ENCODE measurements at regions not wholly inside any gene's neighbourhood (a gene's known extent, or its start where the extent isn't known, plus 50 kb on each side); places are given as distances from the start of the nearest gene placed in this dataset.

DNA sequence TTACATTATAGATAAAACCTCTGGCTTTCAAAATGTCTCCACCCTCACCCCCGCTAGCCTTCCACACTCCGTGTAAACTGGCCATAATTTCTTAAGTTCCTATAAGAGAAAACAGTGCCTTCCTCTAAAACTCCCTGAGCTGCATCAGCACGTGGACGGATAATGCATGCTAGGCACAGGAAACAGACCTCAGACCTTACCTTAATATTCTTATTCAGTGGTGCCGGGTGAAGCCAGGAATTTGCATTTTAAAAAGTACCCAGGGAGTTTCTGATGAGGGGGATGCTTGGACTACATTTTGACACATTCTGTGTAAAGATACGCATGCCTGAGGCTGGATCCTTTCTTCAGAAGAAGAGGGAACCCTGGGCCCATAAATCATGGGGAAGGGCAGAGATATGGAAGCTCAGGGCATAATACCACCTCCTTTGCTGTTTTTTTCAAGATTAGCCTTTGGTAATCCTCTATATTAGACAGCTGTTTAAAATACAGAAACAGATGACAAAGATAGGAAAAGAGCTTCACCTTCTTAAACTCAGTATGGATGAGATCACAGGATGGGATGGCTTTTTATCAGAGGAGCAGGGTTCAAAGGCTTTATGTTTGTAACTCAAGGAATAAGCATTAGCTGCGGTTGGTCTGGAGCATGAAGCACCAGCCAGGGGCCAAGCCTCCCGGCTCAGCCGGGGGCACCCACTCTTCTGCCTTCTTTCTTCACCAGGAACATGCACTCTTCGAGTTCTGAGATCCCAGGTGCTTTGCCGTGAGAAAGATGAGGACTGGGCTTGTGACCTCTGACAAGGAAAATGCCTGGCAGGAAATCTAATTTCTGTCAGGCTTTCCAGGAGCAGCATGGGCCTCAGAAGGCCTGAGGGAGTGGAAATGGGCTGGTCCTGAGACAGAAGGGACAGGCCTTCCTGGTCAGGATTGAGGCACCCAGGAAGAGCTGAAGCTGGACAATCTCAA lies 218.1 kb upstream of the SOX4 start:
- DNase-seq (ENCODE audit: low spot score), result peak; percentile 94

DNA sequence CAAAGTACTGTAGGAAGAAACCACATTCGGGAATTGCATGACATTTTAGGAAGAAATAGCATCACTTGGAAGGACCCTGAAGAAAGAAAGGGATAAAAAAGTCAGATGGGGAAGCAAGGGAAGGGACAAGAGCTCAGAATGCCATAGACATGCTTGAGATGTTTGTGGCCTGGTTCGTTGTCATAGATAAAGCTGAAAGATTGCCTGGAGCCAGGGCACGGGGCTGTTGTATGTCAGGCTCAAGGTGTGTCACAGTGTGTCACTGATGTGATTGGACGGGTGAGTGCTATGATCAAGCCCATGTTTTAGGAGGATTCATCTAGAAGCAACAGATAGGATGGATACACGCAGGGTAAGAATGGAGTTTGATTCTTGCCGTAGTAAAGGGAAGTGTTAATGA lies 216.2 kb upstream of the SOX4 start:
- DNase-seq (ENCODE audit: low spot score), result no peak

DNA sequence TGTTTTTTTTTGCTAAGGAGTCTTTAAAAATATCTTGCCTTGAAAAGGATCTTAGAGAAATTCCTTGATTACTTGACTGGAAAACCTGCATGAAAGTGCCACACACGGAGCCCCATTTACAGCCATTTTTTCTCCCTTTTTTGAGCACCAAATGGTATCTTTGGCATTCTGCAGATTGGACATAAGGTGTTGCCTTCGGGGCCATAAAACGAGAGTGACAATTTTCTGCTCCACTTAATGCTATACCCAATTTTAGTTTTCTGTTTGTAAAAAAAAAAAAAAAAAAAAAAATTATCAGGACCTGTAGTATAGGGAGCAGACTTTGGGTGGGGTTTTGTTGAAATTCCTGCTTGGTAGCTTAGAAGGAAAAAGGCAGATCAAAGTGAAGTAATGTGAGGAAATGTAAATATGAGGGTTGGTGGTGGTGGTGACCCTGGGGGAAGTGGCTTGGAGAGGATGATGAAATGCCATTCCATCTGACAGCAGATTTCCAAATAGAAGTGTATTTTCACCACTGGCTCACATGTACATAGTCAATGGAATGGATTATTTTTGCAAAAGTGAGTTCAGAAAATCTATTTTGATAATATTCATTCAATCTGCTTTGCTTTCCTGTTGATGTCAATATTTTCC lies 212.1 kb upstream of the SOX4 start:
- DNase-seq (ENCODE audit: low spot score), result no peak

DNA sequence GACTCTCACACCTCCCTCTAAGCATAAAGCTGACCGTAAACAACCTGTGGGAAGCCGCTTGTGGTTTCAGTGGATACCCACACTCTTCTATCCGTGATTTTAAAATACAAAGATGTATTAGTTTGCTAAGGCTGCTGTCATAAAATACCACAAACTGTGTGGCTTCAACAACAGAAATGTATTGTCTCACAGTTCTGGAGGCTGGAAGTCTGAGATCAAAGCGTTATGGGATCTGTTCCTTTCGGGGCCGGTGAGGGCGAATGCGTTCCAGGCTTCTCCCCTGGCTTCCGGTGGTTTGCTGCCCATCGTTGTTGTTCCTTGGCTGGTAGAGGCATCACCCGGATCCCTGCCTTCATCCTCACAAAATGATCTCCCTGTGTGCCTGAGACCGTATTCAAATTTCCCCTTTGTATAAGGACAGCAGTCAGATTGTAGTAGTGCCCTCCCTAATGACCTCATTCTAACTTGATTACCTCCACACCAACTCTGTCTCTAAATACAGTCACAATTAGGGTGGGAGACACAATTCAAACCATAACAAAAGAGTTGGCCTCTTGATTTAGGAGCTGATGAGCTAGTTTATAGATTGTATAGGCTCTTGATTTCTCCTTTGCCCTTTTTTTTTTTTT lies 210.6 kb upstream of the SOX4 start:
- no peak for DNase-seq (ENCODE audit: low spot score)

DNA sequence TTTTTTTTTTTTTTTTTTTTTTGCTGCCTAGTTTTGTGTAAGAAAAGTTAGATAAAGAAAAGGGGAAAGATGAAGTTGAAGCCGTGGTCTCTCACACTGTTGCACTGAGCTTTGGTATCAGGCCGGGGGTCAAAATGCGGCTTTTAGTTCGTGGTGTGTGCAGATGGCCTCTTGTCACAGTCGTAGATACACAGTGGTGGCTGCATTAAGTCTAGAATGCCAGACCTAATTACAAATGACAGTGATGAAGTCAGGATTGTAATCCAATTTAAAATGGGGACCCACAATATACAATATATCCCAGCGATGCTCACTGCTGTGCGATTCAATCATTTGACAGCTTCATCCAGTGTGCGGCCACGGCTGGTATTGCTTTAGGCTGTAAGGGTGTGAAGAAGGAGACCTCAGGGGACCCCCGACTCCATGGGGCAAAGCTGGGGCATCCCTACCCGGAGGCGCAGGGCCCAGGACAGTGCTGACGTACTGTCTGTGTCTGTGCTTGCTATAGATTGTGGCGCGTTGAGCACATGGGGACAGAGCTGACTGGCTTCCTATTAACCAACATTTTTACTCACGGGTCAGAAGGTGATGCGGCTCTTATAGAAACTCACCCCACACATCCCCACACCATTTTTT lies 210.0 kb upstream of the SOX4 start:
- no peak for DNase-seq (ENCODE audit: low spot score)

DNA sequence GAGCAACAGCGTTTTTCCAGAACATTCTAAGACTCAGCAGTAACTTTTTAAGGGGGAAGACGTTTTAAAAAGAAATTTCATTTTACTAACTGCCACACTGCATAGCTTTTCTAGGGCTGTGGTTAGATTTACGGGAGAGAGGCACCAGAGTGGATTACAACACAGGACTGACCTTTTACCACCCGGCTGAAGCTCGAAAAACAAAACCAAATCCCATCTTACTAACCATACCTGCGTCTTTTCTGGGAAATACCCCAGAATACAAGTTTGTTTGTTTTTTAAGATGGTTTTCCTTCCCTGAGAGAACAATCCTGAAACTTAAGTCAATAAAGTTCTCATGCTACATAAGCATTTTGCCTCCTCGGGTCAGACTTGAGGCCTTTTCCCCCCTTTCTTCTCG lies 209.3 kb upstream of the SOX4 start:
- peak; percentile 27 for DNase-seq (ENCODE audit: low spot score)

DNA sequence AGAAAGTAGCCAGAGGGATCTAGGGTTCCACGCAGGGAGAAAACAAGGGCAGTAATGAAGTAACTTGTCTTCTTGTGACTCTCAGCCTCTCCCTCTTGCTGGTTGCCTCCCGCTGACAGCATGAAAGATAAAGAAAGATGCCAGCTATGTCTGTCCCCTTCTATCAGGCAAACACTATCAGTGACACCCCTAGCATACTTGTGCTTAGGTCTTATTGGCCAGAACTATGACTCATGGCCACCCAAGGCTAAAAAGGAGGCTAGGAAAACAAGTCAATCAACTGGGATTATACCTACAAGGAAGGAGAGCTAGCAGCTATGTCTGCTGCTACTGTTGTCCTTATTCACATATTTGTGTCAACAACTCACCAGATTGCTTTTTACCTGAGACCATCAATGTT lies 206.8 kb upstream of the SOX4 start:
- DNase-seq (ENCODE audit: low spot score), result no peak

DNA sequence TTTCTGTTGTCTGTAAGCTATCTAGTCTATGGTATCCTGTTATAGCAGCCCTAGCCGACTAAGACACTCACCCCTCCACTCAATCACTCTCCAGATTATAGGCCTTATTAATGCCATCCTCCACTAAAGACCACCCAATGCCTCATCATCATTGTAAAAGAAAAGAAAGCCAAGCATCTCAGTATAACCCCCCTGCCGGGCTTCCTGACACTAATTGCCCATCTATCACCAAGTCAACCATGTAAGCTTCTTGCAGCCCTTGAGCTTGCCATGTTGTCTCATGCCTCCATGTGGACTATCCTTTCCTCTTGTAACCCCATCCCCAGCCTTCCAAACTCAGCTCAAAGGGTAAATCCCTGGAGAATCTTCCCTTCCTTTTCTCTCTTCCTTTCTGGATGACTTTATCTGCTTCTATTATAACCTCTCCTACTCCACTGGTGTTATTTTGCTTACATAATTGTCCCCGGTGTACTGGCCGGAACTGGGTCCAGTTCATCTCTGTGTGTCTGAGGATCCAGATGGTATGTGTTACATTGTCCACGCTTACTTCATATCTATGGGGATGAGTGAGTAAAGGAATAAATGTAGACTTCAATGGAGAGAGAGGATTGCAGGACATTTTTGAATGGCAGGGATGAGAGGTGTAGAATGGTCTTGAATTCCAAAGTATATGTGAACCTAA lies 202.9 kb upstream of the SOX4 start:
- DNase-seq (ENCODE audit: low spot score), result no peak

DNA sequence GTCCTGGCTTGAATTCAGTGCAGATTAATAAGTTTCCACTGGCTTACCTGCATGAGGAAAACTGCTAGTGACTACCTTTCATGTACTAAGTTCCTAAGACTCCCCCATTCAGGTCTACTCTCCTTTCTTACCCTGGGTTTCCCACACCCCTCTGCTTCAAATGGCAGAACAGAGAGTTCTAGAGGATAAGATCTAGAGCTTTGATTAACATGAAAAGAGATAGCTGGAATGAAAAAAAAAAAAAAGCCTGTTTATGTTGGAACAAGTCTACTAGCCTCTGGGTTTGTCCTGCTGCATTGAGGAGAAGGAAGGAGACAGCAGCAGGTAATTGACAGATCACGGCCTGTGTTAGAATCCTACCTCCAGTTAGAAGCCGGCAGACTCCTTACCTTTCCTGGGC lies 201.4 kb upstream of the SOX4 start:
- no peak for DNase-seq (ENCODE audit: low spot score)

DNA sequence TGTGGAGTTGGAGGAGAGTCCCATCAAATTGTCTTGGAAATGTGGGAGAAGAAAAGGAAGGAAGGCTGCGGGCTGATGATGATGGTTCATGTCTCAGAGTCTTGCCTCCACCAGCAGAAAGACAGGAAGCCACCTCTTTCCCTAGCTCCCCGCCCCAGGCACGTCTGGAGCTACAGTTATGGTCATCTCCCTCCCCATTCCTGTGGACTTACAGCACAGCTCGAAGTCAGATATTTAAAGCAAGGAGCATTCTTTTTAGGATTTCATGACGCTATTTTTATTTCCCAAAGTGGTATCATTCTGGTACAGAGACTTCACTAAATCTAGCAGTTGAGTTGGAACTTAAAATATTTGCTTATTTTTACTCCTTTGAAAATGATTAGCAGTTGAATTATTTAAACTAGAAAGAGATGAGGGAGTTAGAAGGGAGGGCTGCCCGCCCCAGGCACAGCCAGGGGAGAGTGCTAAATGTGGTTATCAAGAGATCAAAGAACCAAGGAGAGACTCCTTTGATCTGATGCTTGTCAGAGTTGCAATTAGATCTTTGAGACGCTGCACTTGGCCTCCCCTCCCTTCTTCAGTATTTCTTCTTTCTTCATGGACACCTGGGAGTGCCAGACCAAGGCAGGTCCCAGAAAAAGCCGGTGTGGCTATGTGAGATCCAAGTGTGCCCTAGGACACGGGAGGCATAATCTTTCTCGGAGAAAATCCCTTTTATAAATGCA lies 199.9 kb upstream of the SOX4 start:
- peak; percentile 57 for DNase-seq (ENCODE audit: low spot score)

DNA sequence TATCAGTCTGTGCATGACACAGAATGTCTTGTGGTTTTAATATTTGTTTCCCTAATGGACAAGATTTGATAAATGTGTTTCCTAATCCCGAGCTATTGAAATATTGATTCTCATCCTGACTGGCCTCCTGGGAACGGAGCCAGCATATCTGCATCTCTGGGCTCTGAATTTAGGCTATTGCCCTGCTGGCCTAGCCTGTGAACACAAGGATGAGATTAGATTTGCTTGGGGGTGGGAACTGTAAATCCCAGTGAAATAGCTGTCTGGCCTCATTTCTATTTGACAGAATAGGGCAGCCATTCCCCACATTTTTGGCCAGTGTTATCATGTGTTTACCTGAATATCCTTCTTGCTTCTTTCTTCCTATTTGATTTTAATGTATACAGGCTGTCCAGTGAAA lies 198.4 kb upstream of the SOX4 start:
- DNase-seq (ENCODE audit: low spot score), result peak; percentile 44

DNA sequence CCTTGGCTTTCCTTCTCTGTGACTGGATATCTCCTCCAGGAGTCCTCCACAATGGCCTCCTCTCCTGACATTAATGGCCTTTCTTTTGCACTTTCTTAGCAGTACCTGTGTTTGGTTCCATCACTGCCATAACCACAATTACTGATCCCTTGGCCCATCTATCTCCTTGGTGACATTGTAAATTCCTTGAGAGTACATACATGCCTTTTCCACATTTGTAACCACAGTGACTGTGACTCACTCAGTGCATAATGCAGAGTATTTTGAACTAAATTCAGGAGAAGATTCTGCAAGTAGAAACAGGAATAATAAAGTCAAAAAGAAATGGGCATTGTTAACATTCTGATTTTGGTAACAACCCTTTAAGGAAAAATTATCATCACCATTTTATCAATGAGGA lies 197.2 kb upstream of the SOX4 start:
- peak; percentile 20 for DNase-seq (ENCODE audit: low spot score)

DNA sequence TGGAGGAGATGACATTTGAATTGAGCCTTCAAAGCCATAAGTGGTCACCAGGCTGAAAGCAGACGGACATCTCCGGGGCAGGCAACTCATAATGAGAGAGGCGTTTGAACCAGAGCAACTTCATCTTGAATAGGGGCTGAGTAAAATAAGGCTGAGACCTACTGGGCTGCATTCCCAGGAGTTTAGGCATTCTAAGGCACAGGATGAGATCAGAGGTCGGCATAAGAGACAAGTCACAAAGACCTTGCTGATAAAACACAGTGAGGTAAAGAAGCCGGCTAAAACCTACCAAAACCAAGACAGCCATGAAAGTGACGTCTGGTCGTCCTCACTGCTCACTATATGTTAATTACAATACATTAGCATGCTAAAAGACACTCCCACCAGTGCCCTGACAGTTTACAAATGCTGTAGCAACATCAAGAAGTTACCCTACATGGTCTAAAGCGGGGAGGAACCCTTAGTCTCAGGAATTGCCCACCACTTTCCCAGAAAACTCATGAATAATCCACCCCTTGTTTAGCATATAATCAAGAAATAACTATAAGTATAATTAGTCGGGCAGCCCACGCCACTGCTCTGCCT lies 194.7 kb upstream of the SOX4 start:
- no peak for DNase-seq (ENCODE audit: low spot score)

DNA sequence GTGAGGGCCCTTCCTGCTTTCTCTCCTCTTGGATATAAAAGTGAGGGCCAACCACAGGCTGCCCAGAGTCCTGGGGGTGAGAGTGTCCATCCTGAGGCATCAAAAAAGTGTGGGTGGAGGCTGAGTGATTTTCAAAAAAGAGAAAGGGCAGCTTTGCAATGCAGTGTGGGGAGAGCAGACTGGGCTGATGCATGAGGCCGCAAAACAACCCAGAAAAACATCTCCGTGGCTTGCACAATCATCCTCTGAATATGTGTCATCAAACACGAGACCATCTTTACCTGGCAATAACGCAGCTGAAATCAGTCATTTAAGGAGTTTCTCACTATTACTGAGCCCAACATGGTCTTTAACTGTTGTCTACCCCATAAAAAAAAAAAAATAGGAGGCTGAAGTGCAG lies 191.2 kb upstream of the SOX4 start:
- DNase-seq (ENCODE audit: low spot score), result no peak

DNA sequence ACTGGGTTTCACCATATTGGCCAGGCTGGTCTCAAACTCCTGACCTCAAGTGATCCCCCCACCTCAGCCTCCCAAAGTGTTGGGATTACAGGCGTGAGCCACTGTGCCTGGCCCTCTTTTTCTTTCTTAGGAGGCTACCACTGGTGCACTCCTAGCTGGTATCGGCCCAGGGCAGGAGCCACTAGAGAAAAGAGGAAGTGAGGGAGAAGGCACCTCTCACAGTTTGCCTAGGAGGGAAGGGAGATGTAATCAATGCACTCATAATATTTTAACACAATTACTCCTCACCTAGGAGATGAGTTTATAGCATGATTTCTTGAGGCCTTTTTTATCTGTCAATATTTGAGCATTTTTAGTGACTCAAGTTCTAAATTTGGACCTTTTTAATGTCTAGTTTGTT lies 189.0 kb upstream of the SOX4 start:
- no peak for DNase-seq (ENCODE audit: low spot score)

DNA sequence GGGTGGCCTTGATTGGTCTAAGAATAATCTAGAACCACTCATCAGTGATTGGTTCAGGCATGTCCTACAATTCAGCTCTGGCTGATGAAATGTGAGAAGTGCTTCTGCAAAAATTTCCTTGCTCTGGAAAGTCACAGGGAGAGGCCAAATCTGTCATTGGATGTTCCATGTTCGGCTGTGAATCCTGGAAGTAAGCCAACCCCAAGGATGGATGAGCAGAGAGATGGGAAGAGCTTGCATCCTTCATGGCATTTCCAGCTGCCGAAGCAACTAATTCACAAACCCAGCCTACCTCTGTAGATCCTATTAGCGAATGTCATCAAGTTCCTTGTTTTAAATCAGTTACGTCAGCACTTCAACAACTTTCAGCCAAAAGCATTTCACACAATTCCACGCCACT lies 187.2 kb upstream of the SOX4 start:
- no peak for DNase-seq (ENCODE audit: low spot score)

DNA sequence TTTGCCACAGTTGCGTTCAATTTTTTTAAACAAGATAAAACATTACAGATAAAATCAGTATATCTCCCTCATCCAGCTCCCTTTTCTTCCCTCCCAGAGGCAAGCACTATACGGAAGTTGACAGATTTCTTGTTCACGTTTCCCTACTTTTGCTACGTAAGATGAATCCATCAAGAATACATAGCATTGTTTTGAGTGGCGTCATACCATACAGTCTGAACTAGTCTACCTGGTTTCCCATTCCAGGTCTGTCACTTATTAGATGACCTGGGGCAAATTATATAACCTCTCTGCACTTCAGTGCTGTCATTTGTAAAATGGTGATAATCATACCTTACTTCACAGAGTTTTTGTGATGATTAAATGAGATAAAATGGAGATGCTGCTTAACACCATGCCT lies 184.3 kb upstream of the SOX4 start:
- no peak for DNase-seq (ENCODE audit: low spot score)

DNA sequence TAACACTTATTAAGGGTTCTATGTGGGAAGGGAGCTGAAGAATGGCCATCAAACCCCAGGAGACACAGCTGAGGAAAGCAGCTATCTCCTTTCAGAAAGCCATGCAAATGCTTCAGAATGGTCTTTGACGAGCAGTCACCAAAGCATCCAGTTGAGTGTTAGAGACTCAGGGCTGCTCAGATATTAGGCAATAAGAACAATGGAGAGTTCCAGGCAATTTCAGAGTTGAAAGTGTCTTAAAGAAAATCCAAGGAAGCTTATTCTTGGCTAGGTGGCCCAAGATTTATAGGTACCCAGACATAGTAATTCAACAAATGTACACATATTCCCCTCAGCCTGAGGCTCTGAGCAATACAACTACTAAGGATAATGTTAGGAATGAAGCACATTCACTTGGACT lies 180.1 kb upstream of the SOX4 start:
- DNase-seq (ENCODE audit: low spot score), result no peak

DNA sequence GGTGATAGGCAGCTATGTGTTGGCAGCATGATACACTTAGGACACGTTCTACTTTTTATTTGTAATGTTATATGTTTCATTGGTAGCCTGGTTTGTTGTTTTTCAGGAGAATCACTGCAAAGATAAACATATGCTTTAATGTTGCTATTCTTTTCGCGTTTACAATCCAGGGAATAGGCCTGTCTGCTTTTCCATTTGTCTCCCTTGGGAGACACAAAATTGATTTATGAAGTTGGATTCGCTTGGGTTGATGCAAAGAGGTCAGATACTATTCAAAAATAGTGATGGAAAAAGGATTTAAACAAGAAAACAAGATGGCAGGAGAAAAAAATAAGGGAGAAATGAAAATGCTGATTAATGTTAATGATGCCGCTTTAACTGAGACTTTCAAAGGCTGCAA lies 179.5 kb upstream of the SOX4 start:
- DNase-seq (ENCODE audit: low spot score), result no peak

DNA sequence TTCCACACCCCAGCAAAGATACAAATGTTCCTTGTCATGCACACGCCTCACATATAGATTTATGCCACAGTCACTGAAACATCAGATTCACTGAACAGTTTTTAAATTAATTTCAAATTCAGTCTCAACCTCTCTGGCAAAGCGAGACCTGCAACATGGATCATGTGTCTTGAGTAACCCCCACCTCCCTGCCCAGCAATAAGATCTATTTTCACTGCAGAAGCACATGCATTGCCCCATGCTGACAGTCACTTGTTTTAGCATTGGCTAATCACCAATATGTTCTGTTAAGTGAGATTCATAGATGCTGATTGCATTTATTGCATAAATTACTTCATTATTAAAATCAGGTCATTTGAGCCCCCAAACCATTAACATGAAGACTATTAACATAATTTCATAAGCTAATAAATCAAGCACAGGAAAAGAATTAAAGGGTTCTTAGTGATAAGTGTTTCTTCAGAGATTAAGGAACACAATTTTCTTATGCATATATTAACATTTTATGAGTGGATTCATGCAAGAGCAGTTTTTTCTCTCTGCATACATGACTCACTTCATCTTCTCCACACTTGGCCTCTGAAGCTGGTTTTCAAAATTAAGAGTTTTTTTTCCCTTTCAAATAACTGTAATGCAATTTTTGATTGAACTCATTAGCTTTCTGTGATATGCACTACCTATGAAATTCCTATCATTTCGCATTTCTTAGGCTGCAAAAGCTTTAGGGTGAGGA lies 173.2 kb upstream of the SOX4 start:
- DNase-seq (ENCODE audit: low spot score), result no peak
